NCI-H2196 (cell line): ENCODE measurements at regions not wholly inside any gene's neighbourhood (a gene's known extent, or its start where the extent isn't known, plus 50 kb on each side); places are given as distances from the start of the nearest gene placed in this dataset.
A peak's percentile ranks its signal among the peaks of the same experiment; 100 is the strongest.
"Not testable (repeated sequence)": the region's sequence is repeated elsewhere in the genome, so short reads cannot be mapped to it uniquely, and the experiment has no call there.

Source experiments
- DNase-seq: peaks from one replicate; lab custom pipeline; 2025; ENCODE audit not compliant: unreplicated experiment; lab: John Stamatoyannopoulos, UW

GRCh38 chr18:11512096-11513025 is 97.0 kb upstream of the SLC35G4 start:
- peak; percentile 23 for DNase-seq

GRCh38 chr18:11511434-11512095 is 97.8 kb upstream of the SLC35G4 start:
- DNase-seq = no peak

DNA sequence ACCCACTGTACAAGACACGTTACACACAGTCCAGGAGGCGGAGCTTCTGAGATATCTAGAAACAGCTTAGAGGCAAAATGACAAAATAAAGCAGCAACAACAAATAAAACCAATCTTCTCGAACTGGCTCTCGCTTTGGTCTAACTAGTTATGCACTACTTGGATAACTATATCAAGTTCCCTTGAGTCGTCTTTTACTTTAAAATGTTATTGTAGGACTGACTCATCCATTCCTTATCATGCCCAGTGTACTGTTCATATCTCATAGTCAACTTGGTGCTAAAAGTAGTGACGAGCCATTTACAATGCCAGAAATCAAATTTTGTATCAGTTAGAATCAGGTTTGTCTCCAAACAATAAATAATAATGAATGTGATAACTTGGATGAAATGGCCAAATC is 102.5 kb upstream of the SLC35G4 start:
- DNase-seq = no peak

GRCh38 chr18:11505993-11506392 is 103.4 kb upstream of the SLC35G4 start:
- DNase-seq = no peak

DNA sequence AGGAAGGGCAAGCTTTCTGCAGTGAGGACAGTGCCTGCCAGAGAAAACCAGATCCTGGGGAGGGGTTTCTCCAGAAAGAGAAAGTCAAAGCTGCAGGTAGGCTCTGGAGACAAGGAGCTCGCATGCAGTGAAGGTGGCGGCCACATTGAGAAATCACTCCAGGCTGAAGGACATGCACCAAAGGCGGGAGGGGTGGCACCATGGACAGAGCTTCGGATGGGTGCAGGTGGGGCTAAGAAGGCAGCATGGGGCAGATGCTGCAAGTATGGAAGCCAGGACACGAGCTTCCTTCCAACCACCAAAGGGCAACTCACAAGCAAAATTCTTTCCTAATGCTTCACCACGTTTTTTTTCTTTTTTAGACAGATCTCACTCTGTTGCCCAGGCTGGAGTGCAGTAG is 104.4 kb upstream of the SLC35G4 start:
- DNase-seq = no peak

DNA sequence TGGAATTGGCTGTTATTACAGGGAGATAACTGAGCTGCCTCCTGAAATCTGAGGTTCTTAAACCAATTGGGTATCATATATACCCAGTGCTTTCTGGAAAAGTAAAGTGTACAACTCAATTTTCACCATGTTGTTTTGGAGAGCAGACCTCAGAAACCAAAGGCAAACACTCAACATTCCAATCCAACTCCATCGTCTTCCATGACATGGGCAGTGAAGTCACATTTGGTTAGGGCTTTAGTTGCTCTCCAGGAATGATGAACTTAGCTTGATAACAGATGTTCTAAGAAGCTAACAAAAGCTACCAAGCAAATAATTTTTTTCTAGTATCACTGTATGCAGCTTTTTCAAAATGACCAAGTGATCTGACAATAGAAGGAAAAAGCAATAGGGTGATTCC is 107.0 kb upstream of the SLC35G4 start:
- no peak for DNase-seq

- no peak for DNase-seq
Observed at GRCh38 chr18:11501352-11501751, 108.0 kb upstream of the SLC35G4 start.

- DNase-seq = no peak
Observed at GRCh38 chr18:11500153-11501122, 109.0 kb upstream of the SLC35G4 start.

DNA sequence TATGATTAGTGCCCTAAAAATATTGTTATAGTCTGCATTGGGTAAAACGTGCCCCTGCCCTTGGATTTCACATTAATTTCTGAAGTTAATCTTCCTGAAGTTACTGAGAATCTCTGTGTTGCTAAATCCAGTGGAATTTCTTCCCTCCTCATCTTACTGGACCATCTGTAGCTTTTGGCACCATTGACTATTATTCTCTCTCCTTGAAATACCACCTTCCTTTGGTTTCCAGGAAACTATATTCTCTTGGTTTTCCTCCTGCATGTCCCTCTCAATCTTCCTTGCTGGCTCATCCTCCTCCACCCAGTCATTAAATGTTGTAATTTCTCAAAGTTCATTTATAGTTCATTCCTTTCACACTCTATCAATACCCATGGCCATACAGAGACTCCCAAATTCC is 110.6 kb upstream of the SLC35G4 start:
- no peak for DNase-seq

DNA sequence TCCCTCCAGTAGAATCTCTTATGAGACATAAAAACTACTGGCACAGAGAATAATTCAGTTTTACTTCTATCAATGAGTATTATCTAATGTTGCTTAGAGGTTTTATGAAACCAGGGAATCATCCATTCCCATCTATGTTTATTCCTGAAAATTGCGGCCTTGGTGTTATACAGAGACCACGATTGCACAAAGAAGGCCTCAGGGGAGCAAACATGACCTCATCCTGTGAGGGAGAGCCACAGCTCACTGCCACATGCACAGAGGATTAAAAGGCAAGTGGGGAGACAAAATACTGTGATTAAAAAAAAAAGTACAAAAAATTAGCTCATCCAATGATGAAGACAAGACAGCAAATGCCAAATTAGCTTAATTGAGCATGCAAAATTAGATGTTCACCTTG is 111.8 kb upstream of the SLC35G4 start:
- DNase-seq = no peak

DNA sequence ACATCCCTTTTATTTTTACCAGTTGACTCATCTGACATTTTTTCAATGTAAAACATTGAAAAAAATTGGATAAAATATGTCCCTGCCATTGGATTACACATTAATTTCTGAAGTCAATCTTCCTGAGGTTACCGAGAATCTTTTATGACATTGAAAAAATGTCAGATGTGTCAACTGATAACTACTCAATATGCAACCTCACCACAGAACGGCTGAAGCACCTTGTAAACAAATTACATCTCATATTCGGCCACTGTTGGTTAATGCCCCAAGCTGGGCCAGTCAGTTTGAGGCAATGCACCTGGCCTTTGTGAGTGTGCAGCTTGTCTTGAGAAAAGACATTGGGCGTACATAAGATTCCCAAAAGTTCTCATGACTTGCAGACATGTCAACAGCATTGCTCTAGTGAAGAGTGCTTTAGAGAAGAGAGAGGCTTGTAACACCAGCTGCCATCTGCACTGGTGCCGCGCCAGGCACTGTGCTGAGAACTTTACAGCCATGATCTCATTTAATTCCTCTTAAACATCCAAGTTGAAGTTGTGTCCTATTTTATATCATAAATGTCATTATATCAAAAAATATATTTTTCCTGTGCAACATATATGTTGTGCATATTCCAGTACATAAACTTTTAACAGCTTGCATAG is 112.7 kb upstream of the SLC35G4 start:
- DNase-seq = no peak

DNA sequence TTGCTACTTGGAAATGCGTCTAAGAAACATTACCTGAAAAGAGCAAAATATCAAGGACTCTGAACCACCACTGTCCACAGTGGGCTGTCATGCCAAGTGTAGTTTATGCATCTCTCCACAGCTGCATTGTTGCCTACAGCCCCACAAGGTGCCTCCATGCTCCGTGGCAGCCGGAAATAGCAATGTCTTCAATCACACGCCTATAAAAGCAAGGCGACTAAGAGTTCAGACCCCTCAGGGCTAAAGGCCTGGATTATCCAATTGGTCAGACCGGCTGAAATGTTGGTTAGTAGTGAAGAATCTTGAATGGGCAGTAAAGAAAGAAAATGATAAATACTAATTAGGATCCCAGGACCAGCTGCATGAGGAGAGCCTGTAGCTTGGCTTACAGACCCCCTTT is 114.0 kb upstream of the SLC35G4 start:
- no peak for DNase-seq

GRCh38 chr18:11494107-11494506 is 115.3 kb upstream of the SLC35G4 start:
- no peak for DNase-seq

- no peak for DNase-seq
Observed at GRCh38 chr18:11489266-11489899, 120.0 kb upstream of the SLC35G4 start.

GRCh38 chr18:11488175-11488574 is 121.2 kb upstream of the SLC35G4 start:
- no peak for DNase-seq

DNA sequence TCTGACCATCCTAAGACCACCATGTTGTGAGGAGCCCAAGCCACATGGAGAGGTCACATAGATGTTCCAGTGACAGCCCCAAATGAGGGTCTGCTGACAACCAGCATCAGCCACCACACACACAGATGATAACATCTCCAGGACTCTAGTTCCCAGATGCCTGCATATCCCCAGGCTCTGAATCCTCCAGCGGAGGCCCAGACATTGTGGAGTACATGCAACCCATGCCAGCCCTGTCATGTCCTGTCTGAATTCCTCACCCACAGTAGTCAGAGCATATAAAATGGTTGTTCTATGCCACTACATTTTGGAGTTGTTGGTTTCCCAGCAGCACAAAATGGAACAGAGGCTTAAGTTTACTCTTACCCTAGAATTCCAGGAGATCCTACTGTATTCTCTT is 122.0 kb upstream of the SLC35G4 start:
- no peak for DNase-seq

DNA sequence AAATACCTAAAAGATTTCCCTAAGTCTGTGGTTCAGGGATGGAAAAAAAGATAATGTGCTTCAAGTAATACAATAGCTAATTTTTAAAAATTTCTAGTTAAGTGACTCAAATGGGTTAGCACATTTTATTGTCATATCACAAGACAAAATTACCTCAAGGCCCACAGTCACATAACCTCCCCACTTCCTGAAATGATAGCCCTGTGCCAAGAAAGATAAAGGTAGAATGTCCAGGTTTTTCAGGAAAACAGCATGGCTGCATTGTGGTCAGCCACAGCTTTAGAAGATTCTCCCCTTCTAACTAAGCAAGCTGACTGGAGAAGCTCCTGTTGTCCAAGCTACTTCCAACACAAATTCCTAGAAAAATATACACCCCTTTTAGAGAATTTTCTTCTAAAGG is 127.1 kb upstream of the SLC35G4 start:
- DNase-seq = no peak

DNA sequence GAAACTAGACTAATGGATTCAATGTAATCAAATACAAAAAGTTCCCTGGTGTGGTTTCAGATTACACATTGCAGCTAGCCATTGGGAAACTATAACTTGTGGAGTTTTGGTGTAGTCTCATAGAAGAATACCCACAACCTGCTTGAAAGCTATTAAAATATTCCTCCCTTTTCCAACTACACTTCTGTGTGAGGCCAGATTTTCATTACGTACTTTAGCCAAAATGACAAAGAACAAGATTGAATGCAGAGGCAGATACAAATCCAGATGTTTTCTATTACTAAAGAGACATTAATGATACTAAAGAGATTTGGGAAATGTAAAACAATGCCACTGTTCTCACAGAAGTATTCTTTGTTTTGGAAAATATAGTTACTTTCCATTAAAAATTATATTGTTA is 128.7 kb upstream of the SLC35G4 start:
- no peak for DNase-seq

DNA sequence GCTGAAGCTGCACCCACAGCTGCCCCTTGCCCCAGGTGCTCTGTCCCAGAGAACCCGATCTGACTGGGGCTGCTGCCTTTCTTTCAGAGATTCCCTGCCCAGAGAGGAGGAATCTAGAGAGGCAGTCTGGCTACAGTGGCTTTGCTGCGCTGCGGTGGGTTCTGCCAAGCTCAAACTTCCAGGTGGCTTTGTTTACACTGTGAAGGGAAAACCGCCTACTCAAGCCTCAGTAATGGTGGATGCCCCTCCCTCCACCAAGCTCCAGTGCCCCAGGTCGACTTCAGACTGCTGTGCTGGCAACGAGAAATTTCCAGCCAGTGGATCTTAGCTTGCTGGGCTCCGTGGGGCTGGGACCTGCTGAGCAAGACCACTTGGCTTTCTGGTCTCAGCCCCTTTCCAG is 130.4 kb upstream of the SLC35G4 start:
- DNase-seq = not testable (repeated sequence)

- DNase-seq = no peak
Observed at GRCh38 chr18:11470941-11471340, 138.5 kb upstream of the SLC35G4 start.
